Uterus (tissue), 3 donors: ENCODE measurements at regions not wholly inside any gene's neighbourhood (a gene's known extent, or its start where the extent isn't known, plus 50 kb on each side); places are given as distances from the start of the nearest gene placed in this dataset.

Experiments used
- DNase-seq, 2 donors: peaks; one replicate each; pipeline ENCODE4 v3.0.0-alpha.2; 2019 to 2020
- H3K27ac ChIP-seq, 2 donors: fragments of 200-600 bp; sonication (generic); 1 replicate in 1 of 2; 2 replicates in 1 of 2; pipeline ENCODE4 v1.5.1; 2016 to 2018
- H3K27me3 ChIP-seq, 2 donors: fragments of 200-600 bp; sonication (generic); one replicate each; pipeline ENCODE4 v1.5.1; 2018 to 2019; ENCODE audit warnings: control low read depth in 1 of 2
- H3K36me3 ChIP-seq, 2 donors: fragments of 200-600 bp; sonication (generic); one replicate each; pipeline ENCODE4 v1.5.1; 2019; ENCODE audit warnings: control low read depth in 1 of 2
- H3K4me1 ChIP-seq, 2 donors: fragments of 200-600 bp; sonication (generic); one replicate each; pipeline ENCODE4 v1.5.1; 2018 to 2019; ENCODE audit warnings: control low read depth in 1 of 2
- H3K4me3 ChIP-seq, 2 donors: fragments of 200-600 bp; sonication (generic); 1 replicate in 1 of 2; 2 replicates in 1 of 2; pipeline ENCODE4 v1.5.1; 2018 to 2019; ENCODE audit warnings: mild to moderate bottlenecking in 1 of 2
- H3K9me3 ChIP-seq, 2 donors: fragments of 200-600 bp; sonication (generic); one replicate each; pipeline ENCODE4 v1.5.1; 2019; ENCODE audit warnings: control low read depth in 1 of 2
- CTCF ChIP-seq, 4 experiments: fragments of 200-600 bp in 2 of 4; fragments of 450-650 bp in 2 of 4; sonication (generic) in 2 of 4; IDR thresholded peaks; one replicate each; pipeline ENCODE4 v1.5.1; 2016 to 2019; ENCODE audit warnings: antibody characterized with exemption in 4 of 4, mild to moderate bottlenecking in 2 of 4, moderate library complexity in 1 of 4
- POLR2A ChIP-seq, 2 donors: fragments of 450-650 bp; IDR thresholded peaks; one replicate each; pipeline ENCODE4 v1.6.1; 2016; ENCODE audit warnings: antibody characterized with exemption in 2 of 2, mild to moderate bottlenecking in 1 of 2, moderate library complexity in 1 of 2
- intact Hi-C: fragments of 100-400 bp; cut with DNase I; formaldehyde crosslinking; loops from one replicate; pipeline ENCODE4 v1.15.1; 2023; ENCODE audit warnings: low total_unique reads
- donor health status: DM: yes; HTN: yes; CAD: no.

DNA sequence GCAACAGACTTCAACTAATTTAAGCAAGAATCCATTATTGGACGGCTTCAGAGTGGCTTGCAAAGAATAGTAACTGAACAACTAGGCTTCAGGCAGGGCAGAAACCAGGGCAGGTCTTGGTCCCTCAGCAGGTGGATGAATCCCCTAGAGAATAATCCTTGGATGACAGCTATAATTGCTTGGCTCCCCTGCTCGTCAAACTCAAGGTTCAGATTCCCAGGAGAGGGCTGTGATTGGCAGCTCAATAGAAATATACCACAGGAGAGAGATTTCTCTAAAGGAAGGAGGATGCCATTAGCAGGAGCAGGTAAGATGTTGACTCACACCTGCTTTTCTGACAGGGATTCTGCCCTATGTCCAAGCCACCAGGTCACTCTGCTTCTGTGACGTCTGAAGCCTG is 89.6 kb upstream of the PCDH8 start:
- Histone ChIP-seq H3K9me3 (no peaks in the 10 kb centered on the region), H3K27me3 (no peaks in the 10 kb centered on the region), H3K27ac (no peak overlapping the region), H3K4me1 (no peaks in the 10 kb centered on the region), H3K4me3 (no peak overlapping the region), H3K36me3 (no peaks in the 10 kb centered on the region)
- DNase-seq, result no peak
- intact Hi-C loops, result no loop called here
- TF ChIP-seq POLR2A (IDR thresholded peaks at IDR 0.05) (no peak), CTCF (IDR thresholded peaks at IDR 0.05) (no peak)

GRCh38 chr13:52936806-52937205 is 88.4 kb upstream of the PCDH8 start:
- Histone ChIP-seq H3K36me3 (no peaks in the 10 kb centered on the region), H3K4me1 (no peaks in the 10 kb centered on the region), H3K4me3 (no peak overlapping the region), H3K27me3 (no peaks in the 10 kb centered on the region), H3K9me3 (no peaks in the 10 kb centered on the region), H3K27ac (no peak overlapping the region)
- intact Hi-C loops, result no loop called here
- DNase-seq, result no peak
- TF ChIP-seq POLR2A (IDR thresholded peaks at IDR 0.05) (no peak), CTCF (IDR thresholded peaks at IDR 0.05) (no peak)

GRCh38 chr13:52934258-52934657 is 85.8 kb upstream of the PCDH8 start:
- intact Hi-C loops, result no loop called here
- no peaks in the 10 kb centered on the region for H3K36me3 ChIP-seq
- H3K4me3 ChIP-seq, result no peak overlapping the region
- no peak for DNase-seq
- no peaks in the 10 kb centered on the region for H3K27me3 ChIP-seq
- TF ChIP-seq CTCF (IDR thresholded peaks at IDR 0.05) (no peak), POLR2A (IDR thresholded peaks at IDR 0.05) (no peak)
- H3K4me1 ChIP-seq, result no peaks in the 10 kb centered on the region
- no peak overlapping the region for H3K27ac ChIP-seq
- no peaks in the 10 kb centered on the region for H3K9me3 ChIP-seq

DNA sequence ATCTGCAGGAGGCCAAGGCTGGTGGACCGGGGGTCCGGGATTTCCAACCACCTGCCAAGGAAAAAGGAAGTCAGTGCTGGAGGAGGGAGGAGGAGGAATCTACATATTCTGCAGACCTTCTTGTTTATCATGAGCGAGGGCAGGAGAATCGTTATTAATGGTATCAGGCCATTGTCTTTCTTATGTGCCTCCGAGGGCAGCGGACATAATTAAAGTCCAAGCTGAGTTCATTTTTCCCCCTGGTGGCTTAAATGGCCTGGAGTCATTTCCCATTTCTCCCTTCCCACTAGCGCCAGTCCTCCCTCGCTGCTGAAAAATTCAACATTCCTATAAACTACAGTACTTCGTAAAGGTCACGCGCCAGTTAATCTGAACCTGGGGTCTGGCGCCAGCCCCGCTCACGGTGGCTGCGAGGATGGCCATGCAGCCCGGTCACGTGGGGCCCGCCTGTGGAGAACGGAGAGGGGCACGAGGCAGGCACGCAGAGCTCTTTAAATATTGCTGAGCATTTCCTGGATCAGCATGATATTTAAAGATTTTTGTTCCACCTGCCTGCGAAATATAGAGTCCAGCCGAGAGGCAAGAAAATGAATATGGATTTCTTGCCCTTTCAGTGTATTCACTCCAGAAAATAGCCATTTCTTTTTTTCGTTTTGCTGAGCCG is 85.2 kb upstream of the PCDH8 start:
- intact Hi-C loops, result no loop called here
- no peaks in the 10 kb centered on the region for H3K27me3 ChIP-seq
- no peak for DNase-seq

DNA sequence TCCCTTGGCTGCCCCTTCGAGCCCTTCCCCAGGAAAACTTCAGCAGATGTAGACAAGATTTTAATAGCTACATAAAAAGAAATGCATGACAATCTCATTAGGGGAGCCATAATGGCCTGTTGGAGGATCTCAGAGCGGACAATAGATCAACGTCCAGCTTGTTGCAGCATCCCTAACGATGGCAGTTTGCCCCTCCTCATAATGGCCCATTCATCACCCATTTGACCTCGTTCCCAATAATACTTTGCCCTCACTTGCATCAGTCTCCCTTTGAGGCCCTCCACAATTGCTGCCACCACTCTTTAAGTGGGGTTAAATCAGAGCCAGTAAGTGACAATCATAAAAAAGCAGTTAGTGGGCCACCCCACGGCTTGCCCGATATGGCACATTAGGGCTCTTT is 84.7 kb upstream of the PCDH8 start:
- intact Hi-C loops, result no loop called here
- TF ChIP-seq POLR2A (IDR thresholded peaks at IDR 0.05), result no peak
- no peak for TF ChIP-seq CTCF (IDR thresholded peaks at IDR 0.05)
- H3K9me3 ChIP-seq, result no peaks in the 10 kb centered on the region
- H3K36me3 ChIP-seq, result no peaks in the 10 kb centered on the region
- no peak overlapping the region for H3K4me3 ChIP-seq
- no peak overlapping the region for H3K27ac ChIP-seq
- no peaks in the 10 kb centered on the region for H3K27me3 ChIP-seq
- no peak for DNase-seq
- H3K4me1 ChIP-seq, result no peaks in the 10 kb centered on the region

More for the DNA sequence above, 85.2 kb upstream of the PCDH8 start:
- H3K27ac ChIP-seq, result no peak overlapping the region
- H3K4me3 ChIP-seq, result no peak overlapping the region
- TF ChIP-seq CTCF (IDR thresholded peaks at IDR 0.05), result no peak
- TF ChIP-seq POLR2A (IDR thresholded peaks at IDR 0.05), result no peak
- H3K9me3 ChIP-seq, result no peaks in the 10 kb centered on the region
- H3K36me3 ChIP-seq, result no peaks in the 10 kb centered on the region
- H3K4me1 ChIP-seq, result no peaks in the 10 kb centered on the region
